Lower lobe of right lung (tissue), 2 donors: ENCODE measurements at regions not wholly inside any gene's neighbourhood (a gene's known extent, or its start where the extent isn't known, plus 50 kb on each side); places are given as distances from the start of the nearest gene placed in this dataset.
"Not testable (repeated sequence)": the region's sequence is repeated elsewhere in the genome, so short reads cannot be mapped to it uniquely, and the experiment has no call there.

Experiments used
- ATAC-seq, 2 donors: fragments of 200-7000 bp; cut with Tn5 transposase; one replicate each; pipeline ENCODE4 v1.9.1; 2020 to 2022; ENCODE audit warnings: mild to moderate bottlenecking in 2 of 2, moderate library complexity in 2 of 2
- DNase-seq: peaks from one replicate; pipeline ENCODE4 v3.0.0-alpha.2; 2020
- H3K27ac ChIP-seq: fragments of 200-600 bp; one replicate; pipeline ENCODE4 v1.8.0; 2022
- H3K27me3 ChIP-seq: fragments of 200-600 bp; one replicate; pipeline ENCODE4 v1.8.0; 2022; ENCODE audit warnings: low read depth
- H3K36me3 ChIP-seq: fragments of 200-600 bp; one replicate; pipeline ENCODE4 v1.8.0; 2022; ENCODE audit warnings: mild to moderate bottlenecking
- H3K4me1 ChIP-seq: fragments of 200-600 bp; one replicate; pipeline ENCODE4 v1.8.0; 2022
- H3K4me3 ChIP-seq: fragments of 200-600 bp; one replicate; pipeline ENCODE4 v1.8.0; 2022; ENCODE audit warnings: mild to moderate bottlenecking
- H3K9me3 ChIP-seq: fragments of 200-600 bp; one replicate; pipeline ENCODE4 v1.8.0; 2022
- intact Hi-C: fragments of 100-400 bp; cut with DNase I; formaldehyde crosslinking; loops from one replicate; pipeline ENCODE4 v1.11.0; 2022
- TF ChIP-seq, protein P1 (sequence below): fragments of 200-600 bp; IDR thresholded peaks from one replicate; pipeline ENCODE4 v1.8.0; 2022; ENCODE audit warnings: antibody characterized with exemption, mild to moderate bottlenecking
- donor health status: DM: no; HTN: yes; CAD: no; lungs with severe emphysema.

DNA sequence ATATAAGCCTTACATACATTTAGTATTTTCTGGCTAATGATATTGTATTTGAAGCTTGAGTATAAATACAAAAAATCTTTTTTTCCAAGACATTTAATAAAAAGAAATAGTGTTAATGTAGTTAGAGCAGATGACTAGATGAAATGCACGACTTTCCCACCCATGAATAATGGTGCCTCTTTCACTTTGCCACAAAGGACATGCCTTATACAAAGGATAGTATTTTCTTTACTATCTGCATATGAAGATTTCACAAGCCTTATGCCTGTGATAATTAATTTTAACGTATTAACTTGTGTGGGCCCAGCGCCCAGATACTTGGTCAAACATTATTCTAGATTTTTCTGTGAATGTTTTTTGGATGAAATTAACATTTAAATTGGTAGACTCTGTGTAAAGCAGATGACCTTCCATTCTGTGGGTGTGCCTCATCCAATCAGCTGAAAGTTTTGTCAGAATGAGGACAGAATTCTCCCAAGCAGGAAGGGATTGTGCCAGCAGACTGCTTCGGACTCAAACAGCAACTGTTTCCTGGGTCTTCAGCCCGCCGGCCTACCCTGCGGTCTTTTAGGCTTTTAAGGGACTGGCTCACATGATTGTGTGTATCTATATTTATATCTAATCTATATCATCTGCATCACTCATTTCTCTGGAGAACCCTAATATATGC lies 115.4 kb downstream of the USP22 start:
- Histone ChIP-seq H3K9me3 (no peaks in the 10 kb centered on the region), H3K4me3 (no peak overlapping the region), H3K27me3 (no peaks in the 10 kb centered on the region), H3K4me1 (no peaks in the 10 kb centered on the region), H3K36me3 (no peaks in the 10 kb centered on the region), H3K27ac (no peak overlapping the region)
- no peak for DNase-seq
- no peak for ATAC-seq
- intact Hi-C loops = no loop called here
- TF ChIP-seq, protein P1, sequence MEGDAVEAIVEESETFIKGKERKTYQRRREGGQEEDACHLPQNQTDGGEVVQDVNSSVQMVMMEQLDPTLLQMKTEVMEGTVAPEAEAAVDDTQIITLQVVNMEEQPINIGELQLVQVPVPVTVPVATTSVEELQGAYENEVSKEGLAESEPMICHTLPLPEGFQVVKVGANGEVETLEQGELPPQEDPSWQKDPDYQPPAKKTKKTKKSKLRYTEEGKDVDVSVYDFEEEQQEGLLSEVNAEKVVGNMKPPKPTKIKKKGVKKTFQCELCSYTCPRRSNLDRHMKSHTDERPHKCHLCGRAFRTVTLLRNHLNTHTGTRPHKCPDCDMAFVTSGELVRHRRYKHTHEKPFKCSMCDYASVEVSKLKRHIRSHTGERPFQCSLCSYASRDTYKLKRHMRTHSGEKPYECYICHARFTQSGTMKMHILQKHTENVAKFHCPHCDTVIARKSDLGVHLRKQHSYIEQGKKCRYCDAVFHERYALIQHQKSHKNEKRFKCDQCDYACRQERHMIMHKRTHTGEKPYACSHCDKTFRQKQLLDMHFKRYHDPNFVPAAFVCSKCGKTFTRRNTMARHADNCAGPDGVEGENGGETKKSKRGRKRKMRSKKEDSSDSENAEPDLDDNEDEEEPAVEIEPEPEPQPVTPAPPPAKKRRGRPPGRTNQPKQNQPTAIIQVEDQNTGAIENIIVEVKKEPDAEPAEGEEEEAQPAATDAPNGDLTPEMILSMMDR = no peak

DNA sequence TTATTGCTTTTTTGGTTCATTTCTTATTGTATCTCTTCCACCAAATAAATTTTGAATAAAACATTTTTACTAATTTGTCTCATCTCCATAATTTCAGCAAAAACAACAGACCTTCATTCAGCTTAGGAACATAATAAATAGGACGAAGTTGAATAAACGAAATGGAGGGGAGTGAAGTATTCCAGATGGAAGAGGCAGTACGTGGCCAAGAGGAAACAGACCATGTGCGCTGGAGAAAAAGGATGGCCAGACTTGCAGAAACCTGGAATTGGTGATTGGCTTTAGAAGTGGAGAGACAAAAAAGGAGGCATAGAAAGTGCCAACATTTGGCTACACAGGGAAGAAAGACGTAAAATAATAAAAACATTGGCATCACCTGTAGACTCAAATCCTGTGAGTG lies 113.5 kb downstream of the USP22 start:
- DNase-seq = no peak

DNA sequence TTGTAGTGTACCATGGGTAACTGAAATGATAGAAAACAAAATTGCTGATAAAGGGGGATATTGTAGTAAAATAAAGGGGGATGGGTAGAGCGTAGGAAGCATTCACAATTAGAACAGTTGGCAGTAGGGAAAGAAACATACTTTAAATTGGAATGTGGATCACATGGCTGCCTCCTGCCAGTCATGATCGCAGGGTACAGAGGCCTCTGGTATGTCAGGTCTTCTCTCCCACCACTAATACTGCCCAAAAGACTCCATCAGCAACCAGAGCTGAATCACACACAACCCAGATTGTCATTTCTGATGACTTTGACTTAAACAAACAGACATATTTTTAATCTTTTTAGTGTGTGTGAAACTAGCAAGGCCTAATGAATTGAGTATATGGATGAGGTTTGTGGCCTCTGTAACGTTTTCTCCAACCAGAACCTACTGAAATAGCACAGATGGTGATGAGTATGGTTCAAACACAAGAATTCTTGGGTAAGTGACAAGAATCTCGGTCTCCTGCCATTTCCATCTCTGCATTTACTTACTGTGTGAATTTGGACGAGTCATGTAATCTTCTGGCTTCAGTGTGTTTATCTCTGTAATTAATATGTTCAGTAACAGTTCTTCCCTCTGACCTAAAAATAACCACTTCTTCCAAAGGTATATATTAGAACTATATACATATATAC lies 112.6 kb downstream of the USP22 start:
- TF ChIP-seq, protein P1 = no peak
- no peak for ATAC-seq
- DNase-seq = no peak
- Histone ChIP-seq H3K4me3 (no peak overlapping the region), H3K27me3 (no peaks in the 10 kb centered on the region), H3K36me3 (no peaks in the 10 kb centered on the region), H3K9me3 (no peaks in the 10 kb centered on the region), H3K27ac (no peak overlapping the region), H3K4me1 (no peaks in the 10 kb centered on the region)
- intact Hi-C loops = no loop called here

More for the DNA sequence above, 113.5 kb downstream of the USP22 start:
- H3K27me3 ChIP-seq = no peaks in the 10 kb centered on the region
- ATAC-seq = no peak
- intact Hi-C loops = no loop called here
- no peak overlapping the region for H3K27ac ChIP-seq
- H3K4me3 ChIP-seq = no peak overlapping the region
- no peaks in the 10 kb centered on the region for H3K9me3 ChIP-seq
- H3K4me1 ChIP-seq = no peaks in the 10 kb centered on the region
- H3K36me3 ChIP-seq = no peaks in the 10 kb centered on the region
- TF ChIP-seq, protein P1 = no peak

DNA sequence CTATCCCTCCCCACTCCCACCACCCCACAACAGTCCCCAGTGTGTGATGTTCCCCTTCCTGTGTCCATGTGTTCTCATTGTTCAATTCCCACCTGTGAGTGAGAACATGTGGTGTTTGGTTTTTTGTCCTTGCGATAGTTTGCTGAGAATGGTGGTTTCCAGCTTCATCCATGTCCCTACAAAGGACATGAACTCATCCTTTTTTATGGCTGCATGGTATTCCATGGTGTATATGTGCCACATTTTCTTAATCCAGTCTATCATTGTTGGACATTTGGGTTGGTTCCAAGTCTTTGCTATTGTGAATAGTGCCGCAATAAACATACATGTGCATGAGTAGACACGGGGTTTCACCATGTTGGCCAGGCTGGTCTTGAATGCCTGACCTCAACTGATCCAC lies 109.8 kb downstream of the USP22 start:
- H3K4me3 ChIP-seq, H3K27ac ChIP-seq, ATAC-seq, intact Hi-C loops, DNase-seq, H3K27me3 ChIP-seq, H3K36me3 ChIP-seq, H3K9me3 ChIP-seq: not testable (repeated sequence)
- peaks cover 13% of the 10 kb centered on the region for H3K4me1 ChIP-seq

DNA sequence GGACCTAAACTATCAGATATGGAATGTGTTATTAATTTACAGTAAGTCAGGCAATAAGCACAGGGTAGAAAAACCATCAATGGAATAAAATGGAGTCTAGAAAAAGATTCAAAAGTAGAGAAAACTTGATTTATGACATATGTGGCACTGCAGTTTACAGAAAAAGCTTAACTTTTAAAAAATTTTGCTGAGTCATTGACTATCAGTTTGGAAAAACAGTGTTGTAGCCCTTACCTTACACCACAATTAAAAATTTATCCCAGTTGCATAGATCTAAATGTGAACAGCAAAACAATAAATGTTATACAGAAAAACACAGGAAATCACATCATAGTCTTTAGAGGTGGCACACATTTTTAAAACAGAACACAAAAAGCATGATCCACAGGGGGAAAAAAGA lies 108.5 kb downstream of the USP22 start:
- H3K36me3 ChIP-seq = no peaks in the 10 kb centered on the region
- ATAC-seq (no peak), DNase-seq (no peak)
- no peak overlapping the region for H3K4me3 ChIP-seq
- no peaks in the 10 kb centered on the region for H3K9me3 ChIP-seq
- intact Hi-C loops = no loop called here
- no peak overlapping the region for H3K27ac ChIP-seq
- peaks cover 13% of the 10 kb centered on the region for H3K4me1 ChIP-seq
- TF ChIP-seq, protein P1 = no peak
- H3K27me3 ChIP-seq = no peaks in the 10 kb centered on the region

DNA sequence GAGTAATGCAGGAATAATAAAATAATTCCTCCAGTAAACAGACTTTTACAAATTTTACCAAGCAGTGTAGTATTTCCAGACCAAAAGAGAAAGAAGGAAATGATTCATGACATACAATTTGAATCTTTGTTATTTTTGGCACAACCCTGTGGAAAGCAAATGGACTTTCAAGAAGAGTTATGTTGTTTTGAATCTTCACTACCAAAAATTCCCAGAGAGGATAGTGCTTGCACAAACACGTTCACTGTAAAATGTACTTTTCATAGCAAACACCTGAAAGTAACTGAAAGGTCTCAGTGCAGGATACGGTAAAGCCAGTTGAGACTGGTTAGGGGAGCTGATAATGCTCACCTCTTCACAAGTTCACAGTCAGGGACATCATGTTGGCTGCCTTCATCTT lies 107.1 kb downstream of the USP22 start:
- no peak for ATAC-seq
- DNase-seq = no peak
- Histone ChIP-seq H3K4me3 (no peak overlapping the region), H3K4me1 (peaks cover 13% of the 10 kb centered on the region), H3K9me3 (no peaks in the 10 kb centered on the region), H3K36me3 (no peaks in the 10 kb centered on the region), H3K27ac (no peak overlapping the region), H3K27me3 (no peaks in the 10 kb centered on the region)
- TF ChIP-seq, protein P1 = no peak
- intact Hi-C loops = no loop called here
